Right atrium auricular region (tissue), 2 donors: ENCODE measurements at regions not wholly inside any gene's neighbourhood (a gene's known extent, or its start where the extent isn't known, plus 50 kb on each side); places are given as distances from the start of the nearest gene placed in this dataset.

Experiments used
- DNase-seq: peaks from one replicate; pipeline ENCODE4 v3.0.0-alpha.2; 2019; ENCODE audit warnings: low spot score
- H3K27ac ChIP-seq, 2 donors: fragments of 200-600 bp; sonication (generic); 1 replicate in 1 of 2; 2 replicates in 1 of 2; pipeline ENCODE4 v1.5.1; 2016 to 2019
- H3K27me3 ChIP-seq, 2 donors: fragments of 200-600 bp; sonication (generic); one replicate each; pipeline versions ENCODE4 v1.5.1 to v1.6.0; 2017 to 2019
- H3K36me3 ChIP-seq: fragments of 200-600 bp; sonication (generic); one replicate; pipeline ENCODE4 v1.5.1; 2016
- H3K4me1 ChIP-seq, 2 donors: fragments of 200-600 bp; sonication (generic); one replicate each; pipeline versions ENCODE4 v1.5.1 to v1.6.0; 2017 to 2019
- H3K4me3 ChIP-seq, 2 donors: fragments of 200-600 bp; sonication (generic); 1 replicate in 1 of 2; 2 replicates in 1 of 2; pipeline ENCODE4 v1.5.1; 2017 to 2019; ENCODE audit warnings: mild to moderate bottlenecking in 1 of 2, moderate library complexity in 1 of 2
- H3K9me3 ChIP-seq, 2 donors: fragments of 200-600 bp; sonication (generic); one replicate each; pipeline ENCODE4 v1.5.1; 2019
- TF ChIP-seq, protein P1 (sequence below), 2 donors: fragments of 200-600 bp; sonication (generic); IDR thresholded peaks; one replicate each; pipeline ENCODE4 v1.5.1; 2019; ENCODE audit warnings: antibody characterized with exemption in 2 of 2

DNA sequence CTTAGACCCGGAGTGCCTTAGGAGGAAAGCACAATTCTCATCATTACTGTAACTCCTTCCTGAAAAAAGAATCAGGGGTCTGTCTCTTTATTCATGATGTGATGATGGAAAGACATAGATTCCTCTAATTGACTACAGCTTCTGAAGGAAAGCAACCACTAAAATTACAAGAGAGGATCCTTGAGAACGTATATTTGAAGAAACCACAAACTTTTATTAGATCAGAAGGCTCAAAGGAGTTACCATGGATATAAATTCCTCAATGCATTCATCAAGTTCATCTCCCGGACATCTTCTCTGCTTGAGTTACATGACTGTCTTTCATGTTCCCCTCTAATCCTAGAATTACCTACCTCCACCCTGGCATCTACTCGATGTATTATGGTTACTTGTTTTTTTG is 104.1 kb upstream of the PAPPA start:
- TF ChIP-seq, protein P1, sequence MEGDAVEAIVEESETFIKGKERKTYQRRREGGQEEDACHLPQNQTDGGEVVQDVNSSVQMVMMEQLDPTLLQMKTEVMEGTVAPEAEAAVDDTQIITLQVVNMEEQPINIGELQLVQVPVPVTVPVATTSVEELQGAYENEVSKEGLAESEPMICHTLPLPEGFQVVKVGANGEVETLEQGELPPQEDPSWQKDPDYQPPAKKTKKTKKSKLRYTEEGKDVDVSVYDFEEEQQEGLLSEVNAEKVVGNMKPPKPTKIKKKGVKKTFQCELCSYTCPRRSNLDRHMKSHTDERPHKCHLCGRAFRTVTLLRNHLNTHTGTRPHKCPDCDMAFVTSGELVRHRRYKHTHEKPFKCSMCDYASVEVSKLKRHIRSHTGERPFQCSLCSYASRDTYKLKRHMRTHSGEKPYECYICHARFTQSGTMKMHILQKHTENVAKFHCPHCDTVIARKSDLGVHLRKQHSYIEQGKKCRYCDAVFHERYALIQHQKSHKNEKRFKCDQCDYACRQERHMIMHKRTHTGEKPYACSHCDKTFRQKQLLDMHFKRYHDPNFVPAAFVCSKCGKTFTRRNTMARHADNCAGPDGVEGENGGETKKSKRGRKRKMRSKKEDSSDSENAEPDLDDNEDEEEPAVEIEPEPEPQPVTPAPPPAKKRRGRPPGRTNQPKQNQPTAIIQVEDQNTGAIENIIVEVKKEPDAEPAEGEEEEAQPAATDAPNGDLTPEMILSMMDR (IDR thresholded peaks at IDR 0.05) = no peak
- Histone ChIP-seq H3K36me3 (no peaks in the 10 kb centered on the region), H3K4me3 (no peak overlapping the region), H3K27me3 (no peaks in the 10 kb centered on the region), H3K9me3 (peaks cover 0 to 12% of the 10 kb centered on the region in 2 donors), H3K27ac (no peak overlapping the region), H3K4me1 (no peaks in the 10 kb centered on the region)
- DNase-seq = no peak

DNA sequence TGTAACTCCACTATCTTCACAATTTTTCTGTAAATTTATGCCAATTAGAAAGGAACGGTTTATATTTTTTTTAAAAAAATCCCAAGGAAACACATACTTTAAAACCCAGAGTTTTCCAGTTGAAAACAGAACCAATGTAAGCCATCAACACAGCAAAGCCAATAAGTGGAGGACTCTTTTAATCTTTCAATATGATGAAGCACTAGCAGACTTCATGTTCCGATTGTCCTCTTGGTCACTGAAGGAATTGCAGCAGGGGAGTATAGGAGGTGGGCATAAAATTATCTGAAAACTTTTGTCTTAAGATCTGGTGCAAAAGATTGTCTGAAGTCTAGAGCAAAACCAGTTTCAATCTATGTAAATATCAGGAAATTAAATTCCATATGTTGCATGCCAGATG is 102.1 kb upstream of the PAPPA start:
- DNase-seq = no peak
- Histone ChIP-seq H3K27me3 (no peaks in the 10 kb centered on the region), H3K36me3 (no peaks in the 10 kb centered on the region), H3K4me3 (no peak overlapping the region), H3K9me3 (no peaks in the 10 kb centered on the region), H3K27ac (no peak overlapping the region), H3K4me1 (no peaks in the 10 kb centered on the region)
- TF ChIP-seq, protein P1 (IDR thresholded peaks at IDR 0.05) = no peak

DNA sequence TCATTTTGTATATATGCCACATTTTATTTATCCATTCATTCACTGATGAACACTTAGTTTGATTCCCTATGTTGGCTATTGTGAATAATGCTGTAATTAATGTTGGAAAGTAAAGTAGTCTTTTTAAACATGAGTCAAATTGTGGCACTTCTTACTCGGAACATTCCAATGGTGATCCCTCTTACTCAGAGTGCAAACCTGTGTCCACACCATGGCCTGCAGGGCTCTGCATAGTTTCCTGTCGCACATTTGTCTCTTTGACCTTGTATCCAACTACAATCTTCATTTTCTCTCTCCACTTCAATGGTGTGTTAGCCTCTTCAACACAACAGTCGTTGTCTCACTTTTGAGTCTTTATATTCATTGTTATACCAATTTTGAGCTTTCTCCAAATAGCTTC is 98.1 kb upstream of the PAPPA start:
- Histone ChIP-seq H3K36me3 (no peaks in the 10 kb centered on the region), H3K4me1 (no peaks in the 10 kb centered on the region), H3K9me3 (no peaks in the 10 kb centered on the region), H3K27me3 (no peaks in the 10 kb centered on the region), H3K27ac (no peak overlapping the region), H3K4me3 (no peak overlapping the region)
- TF ChIP-seq, protein P1 (IDR thresholded peaks at IDR 0.05) = no peak
- DNase-seq = no peak

DNA sequence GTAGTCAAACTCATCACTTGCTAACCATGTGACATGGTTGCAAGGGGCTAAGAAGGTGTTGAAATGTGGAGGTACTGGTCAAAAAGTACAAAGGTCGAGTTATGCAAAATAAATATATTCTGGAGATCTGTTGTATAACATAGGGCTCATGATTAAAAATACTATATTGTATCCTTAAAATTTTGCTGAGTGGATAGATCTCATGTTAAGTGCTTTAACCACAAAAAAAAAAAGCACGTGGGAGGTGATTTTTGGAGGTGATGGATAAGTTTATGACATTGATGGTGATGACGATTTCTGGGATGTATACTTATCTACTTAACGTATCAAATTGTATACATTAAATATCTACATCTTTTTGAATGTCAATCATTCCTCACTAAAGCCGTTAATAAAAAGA is 96.2 kb upstream of the PAPPA start:
- Histone ChIP-seq H3K9me3 (no peaks in the 10 kb centered on the region), H3K36me3 (no peaks in the 10 kb centered on the region), H3K27me3 (no peaks in the 10 kb centered on the region), H3K27ac (no peak overlapping the region), H3K4me1 (no peaks in the 10 kb centered on the region), H3K4me3 (no peak overlapping the region)
- DNase-seq = no peak
- TF ChIP-seq, protein P1 (IDR thresholded peaks at IDR 0.05) = no peak

DNA sequence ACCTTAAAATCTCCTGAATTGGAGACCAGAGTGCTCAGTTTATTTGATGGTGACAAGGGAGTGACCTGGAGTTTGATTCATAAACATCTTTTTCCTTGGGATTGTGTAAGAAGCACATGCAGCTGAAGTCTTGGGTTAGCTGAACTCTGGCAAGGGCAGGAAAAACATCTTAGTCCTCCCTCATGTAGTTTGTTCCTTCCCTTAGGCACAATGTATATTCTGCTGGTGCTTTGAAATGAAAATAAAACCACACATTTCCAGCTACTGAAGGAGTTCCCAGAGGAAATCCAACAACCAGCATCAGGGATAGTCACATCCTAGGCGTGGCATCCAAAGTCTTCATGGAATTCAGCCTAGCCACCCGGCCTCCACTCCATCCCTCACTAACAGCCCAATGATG is 95.2 kb upstream of the PAPPA start:
- no peaks in the 10 kb centered on the region for H3K36me3 ChIP-seq
- H3K27me3 ChIP-seq = no peaks in the 10 kb centered on the region
- no peaks in the 10 kb centered on the region for H3K9me3 ChIP-seq
- no peaks in the 10 kb centered on the region for H3K4me1 ChIP-seq
- DNase-seq = no peak
- no peak overlapping the region for H3K27ac ChIP-seq
- TF ChIP-seq, protein P1 (IDR thresholded peaks at IDR 0.05) = no peak
- H3K4me3 ChIP-seq = no peak overlapping the region

DNA sequence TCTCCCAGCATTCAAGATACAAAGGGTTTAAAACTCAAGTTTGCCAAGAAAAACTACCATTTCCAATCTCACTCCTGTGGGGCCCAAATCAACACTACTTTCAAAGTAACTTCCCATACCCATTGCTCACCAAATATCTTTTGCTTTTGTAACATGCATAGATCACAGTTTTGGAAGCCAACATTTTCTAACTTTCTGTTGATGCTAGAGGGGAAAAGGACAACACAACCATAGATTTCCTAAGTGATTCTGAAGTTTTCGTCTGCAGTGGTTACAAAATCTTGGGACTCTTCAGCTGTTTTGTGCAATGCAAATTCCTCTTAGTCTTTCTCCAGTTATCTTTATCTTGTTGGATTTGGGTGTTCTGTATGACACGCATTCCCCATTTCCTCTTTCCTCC is 94.1 kb upstream of the PAPPA start:
- TF ChIP-seq, protein P1 (IDR thresholded peaks at IDR 0.05) = no peak
- DNase-seq = no peak
- Histone ChIP-seq H3K9me3 (no peaks in the 10 kb centered on the region), H3K36me3 (no peaks in the 10 kb centered on the region), H3K4me3 (no peak overlapping the region), H3K4me1 (no peaks in the 10 kb centered on the region), H3K27me3 (no peaks in the 10 kb centered on the region), H3K27ac (no peak overlapping the region)
